Stomach (tissue), 4 donors: ENCODE measurements at regions not wholly inside any gene's neighbourhood (a gene's known extent, or its start where the extent isn't known, plus 50 kb on each side); places are given as distances from the start of the nearest gene placed in this dataset.

Experiments used
- EP300 ChIP-seq: sonication (generic); formaldehyde crosslinking; IDR thresholded peaks from one replicate; pipeline ENCODE4 v1.6.1; 2017; ENCODE audit warnings: antibody characterized with exemption
- POLR2A ChIP-seq, 4 donors: fragments of 450-650 bp; IDR thresholded peaks; one replicate each; pipeline ENCODE4 v1.6.1; 2016; ENCODE audit warnings: antibody characterized with exemption in 4 of 4, control low read depth in 2 of 4, mild to moderate bottlenecking in 1 of 4, moderate library complexity in 1 of 4
- POLR2AphosphoS5 ChIP-seq, 3 donors: sonication (generic); formaldehyde crosslinking; IDR thresholded peaks; one replicate each; pipeline ENCODE4 v1.6.1; 2016; ENCODE audit warnings: antibody characterized with exemption in 3 of 3
- TF ChIP-seq, protein P1 (sequence below), 7 experiments: fragments of 450-650 bp in 4 of 7; fragments of 200-600 bp in 3 of 7; sonication (generic) in 3 of 7; IDR thresholded peaks; one replicate each; pipeline ENCODE4 v1.5.1; 2016 to 2019; ENCODE audit warnings: antibody characterized with exemption in 7 of 7, control low read depth in 2 of 7, mild to moderate bottlenecking in 1 of 7

DNA sequence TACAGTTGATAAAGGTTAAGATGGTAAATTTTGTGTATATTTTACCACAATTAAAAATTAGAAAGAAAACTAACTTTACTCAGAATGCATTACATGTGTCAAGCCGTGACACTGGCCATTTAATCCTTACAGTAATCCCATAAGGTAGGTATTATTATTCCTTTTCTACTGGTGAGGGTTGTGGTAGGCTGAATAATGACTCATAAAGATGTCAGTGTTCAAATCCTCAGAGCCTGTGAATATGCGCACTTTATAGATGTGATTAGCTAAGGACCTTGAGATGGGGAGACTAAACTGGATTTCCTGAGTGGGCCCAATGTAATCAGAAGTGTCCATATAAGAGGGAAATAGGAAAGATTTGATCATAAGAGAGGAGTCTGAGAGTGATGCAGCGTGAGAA is 288.1 kb downstream of the TMEM167A start:
- TF ChIP-seq EP300: no peak
- TF ChIP-seq, protein P1, sequence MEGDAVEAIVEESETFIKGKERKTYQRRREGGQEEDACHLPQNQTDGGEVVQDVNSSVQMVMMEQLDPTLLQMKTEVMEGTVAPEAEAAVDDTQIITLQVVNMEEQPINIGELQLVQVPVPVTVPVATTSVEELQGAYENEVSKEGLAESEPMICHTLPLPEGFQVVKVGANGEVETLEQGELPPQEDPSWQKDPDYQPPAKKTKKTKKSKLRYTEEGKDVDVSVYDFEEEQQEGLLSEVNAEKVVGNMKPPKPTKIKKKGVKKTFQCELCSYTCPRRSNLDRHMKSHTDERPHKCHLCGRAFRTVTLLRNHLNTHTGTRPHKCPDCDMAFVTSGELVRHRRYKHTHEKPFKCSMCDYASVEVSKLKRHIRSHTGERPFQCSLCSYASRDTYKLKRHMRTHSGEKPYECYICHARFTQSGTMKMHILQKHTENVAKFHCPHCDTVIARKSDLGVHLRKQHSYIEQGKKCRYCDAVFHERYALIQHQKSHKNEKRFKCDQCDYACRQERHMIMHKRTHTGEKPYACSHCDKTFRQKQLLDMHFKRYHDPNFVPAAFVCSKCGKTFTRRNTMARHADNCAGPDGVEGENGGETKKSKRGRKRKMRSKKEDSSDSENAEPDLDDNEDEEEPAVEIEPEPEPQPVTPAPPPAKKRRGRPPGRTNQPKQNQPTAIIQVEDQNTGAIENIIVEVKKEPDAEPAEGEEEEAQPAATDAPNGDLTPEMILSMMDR (IDR thresholded peaks at IDR 0.05): no peak
- no peak for TF ChIP-seq POLR2AphosphoS5 (IDR thresholded peaks at IDR 0.05)
- no peak for TF ChIP-seq POLR2A (IDR thresholded peaks at IDR 0.05)
